HUES48 (cell line): ENCODE measurements at regions not wholly inside any gene's neighbourhood (a gene's known extent, or its start where the extent isn't known, plus 50 kb on each side); places are given as distances from the start of the nearest gene placed in this dataset.
"Not testable (repeated sequence)": the region's sequence is repeated elsewhere in the genome, so short reads cannot be mapped to it uniquely, and the experiment has no call there.

ENCODE experiments used
- H3K27ac ChIP-seq: one replicate; pipeline ENCODE4 v1.7.0; 2013; ENCODE audit warnings: low read depth, low read length, inconsistent platforms
- H3K27me3 ChIP-seq: 2 replicates; pipeline ENCODE4 v1.6.1; 2013; ENCODE audit warnings: mild to moderate bottlenecking, low read length; ENCODE audit not compliant: control insufficient read depth, insufficient read depth
- H3K36me3 ChIP-seq: 2 replicates; pipeline ENCODE4 v1.6.1; 2013; ENCODE audit warnings: low read length; ENCODE audit not compliant: control insufficient read depth, insufficient read depth
- H3K4me1 ChIP-seq: 2 replicates; pipeline ENCODE4 v1.6.1; 2013; ENCODE audit warnings: mild to moderate bottlenecking, low read length; ENCODE audit not compliant: control insufficient read depth, insufficient read depth
- H3K4me3 ChIP-seq: 2 replicates; pipeline ENCODE4 v1.5.1; 2013; ENCODE audit warnings: mild to moderate bottlenecking, low read depth, low read length
- H3K9ac ChIP-seq: 2 replicates; pipeline ENCODE4 v1.6.1; 2013; ENCODE audit warnings: mild to moderate bottlenecking, low read depth, low read length, moderate library complexity
- H3K9me3 ChIP-seq: 2 replicates; pipeline ENCODE4 v1.6.1; 2013; ENCODE audit warnings: low read length; ENCODE audit not compliant: control insufficient read depth, insufficient read depth

DNA sequence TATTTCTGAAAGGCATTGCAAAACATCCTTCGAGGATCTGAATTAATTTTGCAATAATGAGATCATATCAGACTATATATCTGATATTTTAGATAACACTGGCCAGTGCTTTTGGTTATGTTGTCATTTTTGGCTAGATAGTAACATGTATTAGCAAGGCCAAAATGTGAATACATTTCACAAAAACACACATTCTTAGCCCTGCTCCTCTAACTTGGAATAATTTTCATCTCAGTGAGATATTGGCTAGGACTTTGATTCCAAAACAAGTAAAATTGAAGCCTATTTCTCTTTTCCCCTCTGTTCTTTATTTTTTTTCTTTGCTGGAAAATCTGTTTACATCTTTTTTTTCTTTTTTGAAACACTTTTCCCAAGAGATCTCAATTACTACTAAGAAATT is 466.8 kb upstream of the CDH4 start:
- Histone ChIP-seq H3K9ac (no peak overlapping the region), H3K27ac (no peak overlapping the region), H3K4me1 (0 out of 2 replicates have a peak, but pooled peaks cover 9% of the 10 kb centered on the region), H3K9me3 (no peaks in the 10 kb centered on the region), H3K4me3 (no peak overlapping the region), H3K36me3 (no peaks in the 10 kb centered on the region), H3K27me3 (no peaks in the 10 kb centered on the region)

GRCh38 chr20:60785785-60786184 is 466.3 kb upstream of the CDH4 start:
- 0 out of 2 replicates have a peak, but pooled peaks cover 9% of the 10 kb centered on the region for H3K4me1 ChIP-seq
- H3K27me3 ChIP-seq = no peaks in the 10 kb centered on the region
- H3K9ac ChIP-seq = no peak overlapping the region
- H3K36me3 ChIP-seq = no peaks in the 10 kb centered on the region
- no peaks in the 10 kb centered on the region for H3K9me3 ChIP-seq
- H3K27ac ChIP-seq = no peak overlapping the region
- no peak overlapping the region for H3K4me3 ChIP-seq

DNA sequence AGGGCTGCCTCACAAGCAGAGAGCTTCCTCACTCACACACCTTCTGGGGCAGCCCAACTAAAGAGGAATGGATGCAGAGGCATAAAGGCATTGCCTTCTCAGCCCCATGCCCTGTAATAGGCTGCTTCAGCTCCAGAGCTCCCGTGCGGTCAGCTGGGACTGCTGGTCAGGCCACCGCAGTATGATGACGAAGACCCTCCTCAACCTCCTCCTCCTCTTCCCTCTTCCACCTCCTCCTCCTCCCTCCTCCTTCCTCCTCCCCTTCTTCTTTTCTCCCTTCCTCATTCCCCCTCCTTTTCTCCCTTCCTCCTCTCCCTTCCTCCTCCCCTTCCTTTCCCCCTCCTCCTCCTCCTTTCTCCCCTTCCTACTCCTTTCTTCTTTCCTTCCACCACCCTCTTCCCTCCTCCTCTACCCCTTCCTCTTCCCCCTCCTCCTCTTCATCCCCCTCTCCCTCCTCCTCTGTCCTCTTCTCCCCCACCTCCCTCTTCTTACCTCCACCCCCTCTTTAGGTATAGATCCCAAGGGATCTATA is 465.3 kb upstream of the CDH4 start:
- H3K27me3 ChIP-seq = no peaks in the 10 kb centered on the region
- H3K9me3 ChIP-seq = no peaks in the 10 kb centered on the region
- H3K4me1 ChIP-seq = 0 out of 2 replicates have a peak, but pooled peaks cover 9% of the 10 kb centered on the region
- no peak overlapping the region for H3K4me3 ChIP-seq
- no peak overlapping the region for H3K9ac ChIP-seq
- H3K36me3 ChIP-seq = no peaks in the 10 kb centered on the region
- H3K27ac ChIP-seq = no peak overlapping the region

DNA sequence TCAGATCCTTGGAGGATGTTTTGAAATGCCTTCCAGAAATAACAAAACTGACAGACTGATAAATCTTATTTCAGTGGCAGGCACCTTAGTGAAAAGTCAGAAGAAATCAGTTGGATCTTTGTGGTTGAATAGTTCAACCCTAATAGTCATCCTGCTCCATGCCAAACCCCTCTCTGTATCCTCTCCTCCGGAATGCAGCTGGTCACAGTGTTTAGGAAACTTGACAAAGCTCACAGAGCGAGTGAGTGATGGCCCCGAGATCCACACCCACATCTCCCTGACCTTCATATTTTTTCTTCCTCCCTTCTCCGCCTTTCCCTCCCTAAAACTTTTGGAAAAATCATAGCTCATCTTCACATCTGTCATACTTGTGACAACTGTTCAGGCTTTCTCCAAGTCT is 464.8 kb upstream of the CDH4 start:
- Histone ChIP-seq H3K27me3 (no peaks in the 10 kb centered on the region), H3K4me3 (no peak overlapping the region), H3K9me3 (no peaks in the 10 kb centered on the region), H3K9ac (no peak overlapping the region), H3K4me1 (0 out of 2 replicates have a peak, but pooled peaks cover 9% of the 10 kb centered on the region), H3K36me3 (no peaks in the 10 kb centered on the region), H3K27ac (no peak overlapping the region)

DNA sequence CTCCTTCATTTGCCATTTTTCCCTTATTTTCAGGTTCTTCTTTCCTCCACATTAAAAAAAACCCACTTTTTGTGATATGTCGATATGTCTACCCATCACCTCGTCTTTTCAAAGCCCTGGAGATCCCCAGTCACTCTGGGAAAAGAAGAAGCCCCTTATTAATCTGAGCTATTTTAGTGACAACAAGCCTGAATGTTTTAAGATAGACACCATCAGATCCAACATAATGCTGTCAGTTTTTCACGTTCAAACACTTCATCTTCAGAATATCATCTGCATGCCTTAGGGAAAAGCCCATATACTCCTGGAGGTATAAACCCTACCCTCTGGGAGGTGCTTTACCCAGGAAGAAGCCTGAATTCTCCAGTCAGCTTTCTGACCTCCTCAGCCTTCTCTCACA is 464.0 kb upstream of the CDH4 start:
- H3K27me3 ChIP-seq = no peaks in the 10 kb centered on the region; the same call in 1 of the 2 replicates
- H3K36me3 ChIP-seq = no peaks in the 10 kb centered on the region
- H3K4me3 ChIP-seq = no peak overlapping the region
- H3K9ac ChIP-seq = no peak overlapping the region
- no peaks in the 10 kb centered on the region for H3K9me3 ChIP-seq
- no peak overlapping the region for H3K27ac ChIP-seq
- 0 out of 2 replicates have a peak, but pooled peaks cover 9% of the 10 kb centered on the region for H3K4me1 ChIP-seq

GRCh38 chr20:60789399-60789798 is 462.7 kb upstream of the CDH4 start:
- Histone ChIP-seq H3K4me1 (0 out of 2 replicates have a peak, but pooled peaks cover 9% of the 10 kb centered on the region), H3K9ac (no peak overlapping the region), H3K27me3 (no peaks in the 10 kb centered on the region; the same call in 1 of the 2 replicates), H3K27ac (no peak overlapping the region), H3K9me3 (no peaks in the 10 kb centered on the region), H3K36me3 (no peaks in the 10 kb centered on the region), H3K4me3 (no peak overlapping the region)

DNA sequence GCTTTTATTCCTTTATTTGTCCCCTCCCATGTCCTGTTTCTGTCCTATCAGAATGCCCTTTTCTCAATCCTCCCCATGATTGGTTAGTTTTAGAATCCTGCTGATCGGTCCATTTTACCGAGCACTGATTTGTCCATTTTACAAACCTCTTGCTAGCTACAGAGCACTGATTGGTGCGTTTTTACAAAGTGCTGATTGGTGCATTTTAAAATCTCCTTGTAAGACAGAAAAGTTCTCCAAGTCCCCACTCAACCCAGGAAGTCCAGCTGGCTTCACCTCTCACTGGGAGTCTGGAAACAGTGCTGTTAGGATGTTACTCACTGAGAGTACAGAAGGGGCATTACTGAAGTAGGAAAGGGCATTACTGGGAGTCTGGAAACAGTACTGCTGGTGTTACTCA is 461.7 kb upstream of the CDH4 start:
- H3K9me3 ChIP-seq, H3K4me1 ChIP-seq, H3K27ac ChIP-seq, H3K36me3 ChIP-seq, H3K4me3 ChIP-seq, H3K9ac ChIP-seq, H3K27me3 ChIP-seq: not testable (repeated sequence)

GRCh38 chr20:60791823-60792222 is 460.2 kb upstream of the CDH4 start:
- H3K9ac ChIP-seq = no peak overlapping the region
- H3K36me3 ChIP-seq = no peaks in the 10 kb centered on the region
- no peaks in the 10 kb centered on the region for H3K9me3 ChIP-seq
- 0 out of 2 replicates have a peak, but pooled peaks cover 9% of the 10 kb centered on the region for H3K4me1 ChIP-seq
- H3K27ac ChIP-seq = no peak overlapping the region
- H3K4me3 ChIP-seq = no peak overlapping the region
- no peaks in the 10 kb centered on the region; the same call in 1 of the 2 replicates for H3K27me3 ChIP-seq

GRCh38 chr20:60792941-60793340 is 459.1 kb upstream of the CDH4 start:
- no peaks in the 10 kb centered on the region; the same call in 1 of the 2 replicates for H3K27me3 ChIP-seq
- 0 out of 2 replicates have a peak, but pooled peaks cover 9% of the 10 kb centered on the region for H3K4me1 ChIP-seq
- H3K27ac ChIP-seq = no peak overlapping the region
- H3K36me3 ChIP-seq = no peaks in the 10 kb centered on the region
- no peak overlapping the region for H3K9ac ChIP-seq
- no peaks in the 10 kb centered on the region for H3K9me3 ChIP-seq
- H3K4me3 ChIP-seq = no peak overlapping the region

DNA sequence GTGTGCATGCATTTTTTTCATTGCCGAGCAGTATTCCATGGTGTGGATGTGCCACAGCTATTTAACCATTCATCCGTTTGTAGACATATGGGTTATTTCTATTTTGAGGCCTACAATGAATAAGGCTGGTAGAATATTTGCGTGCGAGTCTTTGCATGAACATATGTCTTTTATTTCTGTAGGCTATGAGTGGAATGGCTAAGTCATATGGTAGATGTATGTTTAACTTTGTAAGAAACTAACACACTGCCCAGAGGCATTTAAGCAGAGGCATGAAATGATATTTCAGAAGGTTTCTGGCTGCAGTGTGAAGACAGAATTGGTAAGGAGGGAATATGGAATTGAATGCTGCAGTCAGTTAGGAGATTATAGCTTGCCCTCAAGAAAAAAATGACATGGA is 457.4 kb upstream of the CDH4 start:
- Histone ChIP-seq H3K36me3 (no peaks in the 10 kb centered on the region), H3K9me3 (no peaks in the 10 kb centered on the region), H3K4me1 (0 out of 2 replicates have a peak, but pooled peaks cover under 1% of the 10 kb centered on the region), H3K9ac (no peak overlapping the region), H3K4me3 (no peak overlapping the region), H3K27me3 (no peaks in the 10 kb centered on the region; the same call in 1 of the 2 replicates), H3K27ac (no peak overlapping the region)

DNA sequence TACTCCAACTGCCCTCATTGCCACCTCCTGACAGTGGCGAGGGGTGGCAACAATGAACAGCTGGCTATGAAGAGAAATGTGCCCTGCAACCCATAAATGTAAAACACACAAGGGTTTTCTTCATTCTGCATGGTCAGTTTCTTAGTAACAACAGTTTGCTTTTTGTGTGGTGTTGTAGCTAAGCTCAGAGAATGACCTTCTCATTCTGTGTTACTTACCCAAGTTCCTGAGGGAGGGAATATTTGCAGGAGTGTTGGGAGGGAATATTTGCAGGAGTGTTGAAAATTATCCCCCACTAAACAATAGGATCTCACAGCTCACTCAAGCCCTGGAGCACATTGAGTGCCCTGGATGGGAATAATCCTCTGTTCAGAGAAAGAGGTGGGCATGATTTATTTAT is 456.4 kb upstream of the CDH4 start:
- Histone ChIP-seq H3K9me3 (peaks cover 2% of the 10 kb centered on the region; the same call in 1 of the 2 replicates), H3K4me1 (no peaks in the 10 kb centered on the region), H3K27ac (no peak overlapping the region), H3K36me3 (no peaks in the 10 kb centered on the region), H3K4me3 (no peak overlapping the region), H3K9ac (no peak overlapping the region), H3K27me3 (no peaks in the 10 kb centered on the region; the same call in 1 of the 2 replicates)
